Heart left ventricle (tissue), 13 donors: ENCODE measurements at regions not wholly inside any gene's neighbourhood (a gene's known extent, or its start where the extent isn't known, plus 50 kb on each side); places are given as distances from the start of the nearest gene placed in this dataset.

Source experiments
- CTCF ChIP-seq, 12 donors: fragments of 200-600 bp; sonication (generic) in 4 of 12; IDR thresholded peaks; one replicate each; pipeline versions ENCODE4 v1.5.0 to v1.8.0; 2018 to 2022; ENCODE audit warnings: antibody characterized with exemption in 12 of 12, mild to moderate bottlenecking in 5 of 12
- POLR2A ChIP-seq, 2 donors: fragments of 450-650 bp; IDR thresholded peaks; one replicate each; pipeline ENCODE4 v1.6.1; 2017; ENCODE audit warnings: antibody characterized with exemption in 2 of 2, mild to moderate bottlenecking in 2 of 2, moderate library complexity in 2 of 2
- donor health status: ischemic (EF 13 %, LVEDD 7.1; RV severe dilation, severe dysfunction).
- donor health status: DM: no; HTN: yes; CAD: no.
- donor health status: DM: no; HTN: no; CAD: no.
- donor health status: ischemic (EF 25% LVEDD 6.9; RV normal size, moderate dysfunction).
- donor health status: ischemic (EF 25% LVEDD 5.7; RV mildly dilated, moderate dysfunction).
- donor health status: ischemic (EF 35%, LVEDD 5.7; RV mildly dilated, moderate dysfunction).
- donor health status: nonischemic (EF 11% LVEDD 7.7; RV severe dilation, severe dysfunction).
- donor health status: DM: yes; HTN: yes; CAD: no.
- donor health status: PGD.
- donor health status: ischemic (EF 29% LVEDD 5.4; RV normal size, mild dysfunction).
- donor health status: nonischemic (EF 23%, LVEDD 6.1; RV moderate dilation, normal function).

GRCh38 chr11:28743061-28743550, 634.9 kb downstream of the METTL15 start:
- TF ChIP-seq CTCF (IDR thresholded peaks at IDR 0.05) = no peak
- no peak for TF ChIP-seq POLR2A (IDR thresholded peaks at IDR 0.05)
